ENCODE measurements at regions not wholly inside any gene's neighbourhood (a gene's known extent, or its start where the extent isn't known, plus 50 kb on each side); places are given as distances from the start of the nearest gene placed in this dataset.
"Not testable (repeated sequence)": the region's sequence is repeated elsewhere in the genome, so short reads cannot be mapped to it uniquely, and the experiment has no call there.

GRCh38 chr3:117011687-117012250 lies 302.2 kb downstream of the TUSC7 start:
- no peak for DNase-seq

- no peak for DNase-seq
Measured at GRCh38 chr3:117016378-117016777, 306.8 kb downstream of the TUSC7 start.

- no peak for DNase-seq
Measured at GRCh38 chr3:117017135-117017894, 307.7 kb downstream of the TUSC7 start.

GRCh38 chr3:117018655-117019054 lies 309.1 kb downstream of the TUSC7 start:
- DNase-seq, result no peak

- peak; percentile 5 for DNase-seq
Measured at GRCh38 chr3:117019082-117019713, 309.6 kb downstream of the TUSC7 start.

- no peak for DNase-seq
Measured at GRCh38 chr3:117026401-117026800, 316.8 kb downstream of the TUSC7 start.

- no peak for DNase-seq
Measured at GRCh38 chr3:117035745-117036144, 326.2 kb downstream of the TUSC7 start.

GRCh38 chr3:117036259-117036799 lies 326.8 kb downstream of the TUSC7 start:
- peak; percentile 21 for DNase-seq

GRCh38 chr3:117045143-117045542 lies 335.6 kb downstream of the TUSC7 start:
- no peak for DNase-seq

GRCh38 chr3:117047951-117048705 lies 338.5 kb downstream of the TUSC7 start:
- no peak for DNase-seq

GRCh38 chr3:117052395-117052794 lies 342.8 kb downstream of the TUSC7 start:
- DNase-seq, result no peak

GRCh38 chr3:117054556-117054955 lies 345.0 kb downstream of the TUSC7 start:
- DNase-seq, result no peak

GRCh38 chr3:117056946-117057345 lies 347.4 kb downstream of the TUSC7 start:
- DNase-seq, result not testable (repeated sequence)

- no peak for DNase-seq
Measured at GRCh38 chr3:117059067-117059955, 349.7 kb downstream of the TUSC7 start.

GRCh38 chr3:117059956-117060270 lies 350.3 kb downstream of the TUSC7 start:
- DNase-seq, result no peak

- DNase-seq, result no peak
Measured at GRCh38 chr3:117063930-117064329, 354.4 kb downstream of the TUSC7 start.

- DNase-seq, result no peak
Measured at GRCh38 chr3:117068301-117068700, 358.7 kb downstream of the TUSC7 start.

- DNase-seq, result no peak
Measured at GRCh38 chr3:117074826-117075225, 365.2 kb downstream of the TUSC7 start.

GRCh38 chr3:117079997-117080396 lies 370.4 kb downstream of the TUSC7 start:
- DNase-seq, result no peak

- DNase-seq, result no peak
Measured at GRCh38 chr3:117080872-117081271, 371.3 kb downstream of the TUSC7 start.

- no peak for DNase-seq
Measured at GRCh38 chr3:117084277-117084676, 374.7 kb downstream of the TUSC7 start.

- DNase-seq, result no peak
Measured at GRCh38 chr3:117084739-117085270, 375.2 kb downstream of the TUSC7 start.

Measured in CD4-positive, alpha-beta T cell treated with Interleukin-17A for 1 hour (primary cell).